C1 segment of cervical spinal cord (tissue), 14 donors: ENCODE measurements at regions not wholly inside any gene's neighbourhood (a gene's known extent, or its start where the extent isn't known, plus 50 kb on each side); places are given as distances from the start of the nearest gene placed in this dataset.
A peak's percentile ranks its signal among the peaks of the same experiment; 100 is the strongest.

Source experiments
- DNase-seq, 14 donors: peaks; one replicate each; lab custom pipeline; 2025; lab: John Stamatoyannopoulos, UW

GRCh38 chr2:47315475-47315874 lies 53.6 kb upstream of the EPCAM start:
- no peak for DNase-seq

DNA sequence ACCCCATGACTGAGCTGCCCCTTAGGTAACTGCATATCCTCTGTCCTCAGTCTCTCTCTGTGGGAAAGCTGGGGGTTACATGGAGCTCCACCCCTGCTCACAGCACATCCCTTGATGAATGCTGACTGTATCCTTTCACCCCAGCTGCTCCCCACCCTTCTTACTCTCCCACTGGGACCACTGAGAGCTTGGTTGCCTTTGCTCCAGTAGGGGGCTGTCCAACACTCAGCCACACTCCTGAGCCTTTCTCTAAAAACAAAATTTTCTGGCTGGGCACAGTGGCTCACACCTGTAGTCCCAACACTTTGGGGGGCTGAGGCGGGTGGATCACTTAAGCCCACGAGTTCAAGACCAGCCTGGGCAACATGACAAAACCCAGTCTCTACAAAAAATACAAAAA lies 55.4 kb upstream of the EPCAM start:
- DNase-seq, result no peak

DNA sequence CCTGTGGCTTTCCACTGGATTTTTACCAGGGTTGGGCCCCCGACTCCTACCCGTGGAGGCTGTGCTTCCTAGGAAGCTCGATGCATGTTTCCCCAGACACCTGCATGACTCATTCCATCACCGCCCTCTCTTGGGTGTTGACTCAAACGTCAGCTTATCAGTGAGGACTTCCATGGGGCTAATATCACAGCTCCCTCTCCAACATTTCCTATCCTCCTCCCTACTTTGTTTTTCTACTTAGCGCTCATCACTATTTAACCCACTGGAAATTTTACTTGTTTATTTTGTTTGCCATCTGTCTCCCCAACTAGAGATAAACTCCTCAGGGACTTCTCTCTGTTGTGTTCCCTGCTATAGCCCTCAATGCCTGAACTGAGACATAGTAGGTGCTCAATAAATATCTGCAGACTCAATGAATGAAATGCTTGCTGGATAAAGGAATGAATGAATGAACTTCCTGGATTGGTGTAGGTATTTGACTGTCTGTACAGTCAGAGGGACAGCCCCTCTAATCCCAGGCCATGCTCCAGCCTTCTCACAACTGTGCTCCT lies 55.9 kb upstream of the EPCAM start:
- DNase-seq, result no peak

GRCh38 chr2:47312491-47312850 lies 56.6 kb upstream of the EPCAM start:
- DNase-seq, result no peak

DNA sequence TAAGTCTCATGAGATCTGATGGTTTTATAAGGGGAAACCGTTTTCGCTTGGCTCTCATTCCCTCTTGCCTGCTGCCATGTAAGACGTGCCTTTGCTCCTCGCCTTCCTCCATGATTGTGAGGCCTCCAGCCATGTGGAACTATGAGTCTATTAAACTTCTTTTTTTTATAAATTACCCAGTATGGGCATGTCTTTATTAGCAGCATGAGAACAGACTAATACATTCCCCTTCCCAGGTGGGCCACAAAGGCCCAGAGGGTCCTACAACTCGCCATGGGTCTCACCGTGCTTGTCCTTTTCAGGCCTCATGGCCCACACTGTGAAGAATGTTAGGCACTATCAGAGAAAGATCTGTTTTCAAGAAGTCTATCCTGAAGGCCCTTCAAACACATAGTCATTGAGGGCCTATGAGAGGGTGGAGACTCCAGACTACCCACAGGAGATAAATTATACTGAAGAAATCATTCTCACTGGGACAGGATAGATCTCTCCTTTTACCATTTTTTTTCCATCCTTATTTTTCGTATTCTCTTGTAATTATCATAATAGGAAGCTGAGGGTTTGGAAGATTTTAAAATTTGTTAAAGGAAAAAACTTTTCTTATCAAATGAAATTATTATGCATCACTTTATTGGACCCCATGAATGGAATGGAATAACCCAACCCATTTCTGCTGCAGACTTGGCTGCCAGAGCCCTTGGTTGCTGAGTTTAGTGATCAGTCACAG lies 57.2 kb upstream of the EPCAM start:
- no peak for DNase-seq

GRCh38 chr2:47310801-47311560 lies 58.1 kb upstream of the EPCAM start:
- DNase-seq, result peak in 13 of 14 donors; percentile 42 to 99 (median 85)

DNA sequence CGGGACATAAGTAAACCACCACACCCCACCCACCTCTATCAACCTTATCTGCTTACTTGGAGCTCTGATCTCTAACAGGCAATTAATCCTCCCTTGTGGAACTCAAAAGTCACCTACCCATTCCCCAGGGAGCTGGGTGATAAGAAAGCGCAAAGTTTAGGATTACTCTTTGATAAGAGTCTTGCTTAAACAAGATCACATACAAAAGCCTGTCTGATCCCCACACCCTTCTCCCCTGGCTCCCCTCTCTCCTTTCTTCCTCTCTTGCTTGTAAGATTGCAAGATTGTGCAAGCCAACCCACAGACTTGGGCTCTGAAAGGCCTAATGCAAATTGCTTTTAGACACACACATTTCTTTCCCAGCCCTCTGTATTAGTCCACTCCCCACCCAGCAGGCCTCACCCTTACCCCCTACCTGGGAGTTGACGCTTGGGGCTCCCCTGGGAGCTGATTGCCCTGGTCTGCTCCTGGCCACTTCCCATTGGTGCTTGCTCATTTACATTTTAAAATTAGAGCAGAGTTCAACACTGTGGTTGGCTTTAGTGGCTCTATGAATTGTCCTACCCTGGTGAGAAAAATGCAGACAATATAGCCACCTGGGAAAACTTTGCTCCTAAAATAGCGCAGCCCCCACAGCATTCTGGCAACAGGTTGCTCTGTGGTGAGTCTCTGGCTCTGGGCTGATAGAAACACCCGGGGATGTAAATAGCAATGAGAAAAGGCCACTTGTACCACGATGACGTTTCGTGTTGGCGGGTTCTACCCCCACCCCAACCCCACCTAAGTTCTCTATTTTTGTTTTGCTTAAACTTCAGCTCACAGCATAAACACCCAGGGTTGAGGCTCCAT lies 58.9 kb upstream of the EPCAM start:
- peak in 7 of 14 donors; percentile 46 to 83 (median 70) for DNase-seq

GRCh38 chr2:47309472-47309951 lies 59.6 kb upstream of the EPCAM start:
- DNase-seq, result peak in 3 of 14 donors; percentile 43 to 64 (median 56)

DNA sequence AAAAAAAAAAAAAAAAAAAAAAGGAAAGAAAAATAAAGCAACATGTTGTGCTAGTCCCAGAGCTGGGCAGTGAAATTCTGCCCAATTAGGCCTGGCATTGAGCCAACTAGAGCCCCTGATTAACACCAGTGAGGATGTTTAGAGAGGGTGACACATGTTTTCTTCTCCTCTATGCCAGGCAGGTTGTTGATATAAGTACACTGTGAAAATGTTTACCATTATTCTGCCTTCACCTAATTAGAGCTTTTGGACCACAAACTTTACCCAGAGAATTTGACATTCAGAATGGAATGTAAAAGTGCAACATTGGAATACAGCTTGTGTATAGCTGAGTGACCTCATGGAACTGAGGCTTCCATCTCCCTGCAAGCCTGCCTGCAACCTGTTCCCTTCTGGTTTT lies 62.0 kb upstream of the EPCAM start:
- DNase-seq, result no peak

GRCh38 chr2:47304654-47305053 lies 64.5 kb upstream of the EPCAM start:
- no peak for DNase-seq

- DNase-seq, result peak in 1 of 14 donors; percentile 23
Observed at GRCh38 chr2:47303341-47304148, 65.6 kb upstream of the EPCAM start.

- no peak for DNase-seq
Observed at GRCh38 chr2:47302308-47302707, 66.8 kb upstream of the EPCAM start.

GRCh38 chr2:47301731-47302130 lies 67.4 kb upstream of the EPCAM start:
- DNase-seq, result no peak

- DNase-seq, result no peak
Observed at GRCh38 chr2:47301277-47301618, 67.9 kb upstream of the EPCAM start.

DNA sequence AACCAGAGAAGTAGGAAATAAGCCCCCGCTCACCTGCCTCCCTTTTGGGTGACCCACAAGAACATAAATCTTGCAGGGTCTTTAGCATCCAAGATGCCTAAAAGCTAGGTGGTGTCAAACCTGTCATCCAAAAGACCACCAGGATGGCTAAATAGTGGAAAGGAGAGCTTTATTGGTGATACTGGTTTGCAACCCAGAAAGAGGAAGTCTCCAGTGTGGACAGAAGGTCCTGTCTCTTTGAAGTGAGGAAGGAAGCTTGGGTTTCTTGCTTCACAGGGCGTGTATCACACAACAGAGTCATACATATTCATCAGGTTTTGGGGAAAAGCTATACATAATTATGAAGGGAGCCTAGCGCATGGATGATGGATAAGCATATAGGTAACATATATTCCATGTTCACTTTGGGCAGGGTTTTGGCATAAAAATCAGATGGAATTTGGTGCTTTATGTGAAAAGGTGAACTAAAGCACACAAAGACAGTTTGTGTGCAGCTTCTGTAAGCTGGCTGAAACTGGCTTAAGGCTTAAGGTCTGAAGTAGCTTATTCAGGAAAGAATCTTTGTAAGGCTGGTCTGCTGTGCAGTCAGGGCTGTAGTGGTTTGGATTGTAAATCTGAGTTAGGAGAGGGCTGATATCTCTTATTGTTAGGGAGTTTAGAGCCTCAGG lies 68.4 kb upstream of the EPCAM start:
- no peak for DNase-seq

DNA sequence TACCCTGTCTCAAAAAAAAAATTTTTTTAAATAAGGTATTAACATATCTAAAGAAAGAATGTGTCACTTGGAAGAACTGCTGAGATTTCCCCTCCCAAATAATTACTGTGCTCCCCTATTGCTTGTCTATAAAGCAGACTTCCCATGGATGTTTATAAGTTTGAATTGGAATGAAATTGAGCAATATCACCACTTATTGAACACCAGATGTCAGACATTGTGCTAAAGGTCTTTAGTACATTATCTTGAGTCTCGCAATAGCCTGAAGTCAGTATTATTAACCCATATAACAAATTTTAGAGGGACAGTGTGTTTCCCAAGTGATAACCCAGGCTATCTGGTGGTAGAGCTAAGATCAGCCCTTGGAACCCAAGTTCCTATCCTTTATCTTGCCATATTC lies 69.0 kb upstream of the EPCAM start:
- DNase-seq, result no peak

DNA sequence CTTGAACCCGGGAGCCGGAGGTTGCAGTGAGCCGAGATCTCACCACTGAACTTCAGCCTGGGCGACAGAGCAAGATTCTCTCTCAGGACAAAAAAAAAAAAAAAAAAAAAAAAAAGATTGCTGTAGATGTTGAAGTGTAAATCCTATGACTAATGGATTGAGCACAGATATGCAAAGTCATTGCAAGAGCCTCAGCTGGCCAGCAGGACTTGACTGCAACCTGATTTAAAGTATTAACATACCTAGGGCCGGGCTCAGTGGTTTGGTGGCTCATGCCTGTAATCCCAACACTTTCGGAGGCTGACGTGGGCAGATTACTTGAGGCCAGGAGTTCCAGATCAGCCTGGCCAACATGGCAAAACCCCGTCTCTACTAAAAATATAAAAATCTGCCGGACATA lies 69.6 kb upstream of the EPCAM start:
- no peak for DNase-seq

- DNase-seq, result no peak
Observed at GRCh38 chr2:47298771-47299170, 70.3 kb upstream of the EPCAM start.

GRCh38 chr2:47297767-47298425 lies 71.2 kb upstream of the EPCAM start:
- DNase-seq, result no peak
